Stomach (tissue), 4 donors: ENCODE measurements at regions not wholly inside any gene's neighbourhood (a gene's known extent, or its start where the extent isn't known, plus 50 kb on each side); places are given as distances from the start of the nearest gene placed in this dataset.

Experiments
- CTCF ChIP-seq, 7 experiments: fragments of 450-650 bp in 4 of 7; fragments of 200-600 bp in 3 of 7; sonication (generic) in 3 of 7; IDR thresholded peaks; one replicate each; pipeline ENCODE4 v1.5.1; 2016 to 2019; ENCODE audit warnings: antibody characterized with exemption in 7 of 7, control low read depth in 2 of 7, mild to moderate bottlenecking in 1 of 7
- EP300 ChIP-seq: sonication (generic); formaldehyde crosslinking; IDR thresholded peaks from one replicate; pipeline ENCODE4 v1.6.1; 2017; ENCODE audit warnings: antibody characterized with exemption

DNA sequence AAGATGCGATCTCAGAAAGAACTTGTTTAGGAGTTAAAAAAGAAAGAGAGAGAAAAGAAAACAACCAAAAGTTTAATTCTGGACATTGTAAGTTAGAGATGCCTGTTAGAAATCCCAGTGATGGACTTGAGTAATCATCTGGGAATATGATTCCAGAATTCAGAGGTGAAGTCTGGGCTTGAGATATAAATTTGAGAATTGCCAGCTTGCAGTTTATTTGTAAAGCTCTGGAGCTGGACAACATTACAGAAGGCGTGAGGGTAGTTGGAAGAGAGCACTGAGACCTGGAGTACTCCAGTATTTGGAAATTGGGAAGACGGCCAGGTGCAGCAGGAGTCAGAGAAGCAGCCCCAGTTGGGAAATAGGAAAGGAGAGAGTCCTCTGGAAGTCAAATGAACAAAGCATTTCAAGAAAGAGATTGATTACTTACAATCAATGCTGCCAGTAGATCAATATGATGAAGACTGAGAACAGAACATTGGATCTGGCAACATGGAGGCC lies 128.8 kb upstream of the ARHGAP28 start:
- no peak for TF ChIP-seq CTCF (IDR thresholded peaks at IDR 0.05)
- TF ChIP-seq EP300 = no peak
